Upper lobe of left lung (tissue), 6 donors: ENCODE measurements at regions not wholly inside any gene's neighbourhood (a gene's known extent, or its start where the extent isn't known, plus 50 kb on each side); places are given as distances from the start of the nearest gene placed in this dataset.

Experiments
- ATAC-seq, 2 donors: fragments of 200-7000 bp; cut with Tn5 transposase; one replicate each; pipeline ENCODE4 v1.9.1; 2022; ENCODE audit warnings: mild to moderate bottlenecking in 2 of 2, moderate library complexity in 2 of 2; ENCODE audit not compliant: low FRiP score in 2 of 2
- DNase-seq, 2 donors: peaks; one replicate each; pipeline ENCODE4 v3.0.0-alpha.2; 2019 to 2020
- H3K27ac ChIP-seq, 4 donors: fragments of 200-600 bp; sonication (generic); one replicate each; pipeline ENCODE4 v1.5.1; 2016 to 2019
- H3K27me3 ChIP-seq, 4 donors: fragments of 200-600 bp; sonication (generic); one replicate each; pipeline ENCODE4 v1.5.1; 2017 to 2019
- H3K36me3 ChIP-seq, 4 donors: fragments of 200-600 bp; sonication (generic); one replicate each; pipeline ENCODE4 v1.5.1; 2016 to 2019
- H3K4me1 ChIP-seq, 4 donors: fragments of 200-600 bp; sonication (generic); one replicate each; pipeline ENCODE4 v1.5.1; 2018 to 2019
- H3K4me3 ChIP-seq, 4 donors: fragments of 200-600 bp; sonication (generic); one replicate each; pipeline ENCODE4 v1.5.1; 2017 to 2019; ENCODE audit warnings: mild to moderate bottlenecking in 2 of 4, moderate library complexity in 1 of 4
- H3K9me3 ChIP-seq, 4 donors: fragments of 200-600 bp; sonication (generic); one replicate each; pipeline ENCODE4 v1.5.1; 2018 to 2019
- CTCF ChIP-seq, 6 experiments: fragments of 450-650 bp in 4 of 6; fragments of 200-600 bp in 2 of 6; sonication (generic) in 2 of 6; IDR thresholded peaks; one replicate each; pipeline ENCODE4 v1.5.1; 2016 to 2019; ENCODE audit warnings: antibody characterized with exemption in 6 of 6
- EP300 ChIP-seq, 4 donors: sonication (generic); formaldehyde crosslinking; IDR thresholded peaks; one replicate each; pipeline ENCODE4 v1.5.1; 2017; ENCODE audit warnings: antibody characterized with exemption in 4 of 4, control low read depth in 2 of 4
- POLR2A ChIP-seq, 4 donors: fragments of 450-650 bp; IDR thresholded peaks; one replicate each; pipeline ENCODE4 v1.5.1; 2016 to 2017; ENCODE audit warnings: antibody characterized with exemption in 4 of 4, mild to moderate bottlenecking in 2 of 4
- POLR2AphosphoS5 ChIP-seq, 2 donors: sonication (generic); formaldehyde crosslinking; IDR thresholded peaks; one replicate each; pipeline ENCODE4 v1.5.1; 2017; ENCODE audit warnings: antibody characterized with exemption in 2 of 2
- WGBS, 2 donors: methylation state at CpG; one replicate each; pipeline ENCODE4 v1.1.5; 2017 to 2018; 5-methylcytosine and 5-hydroxymethylcytosine counted together
- donor health status: DM: no; HTN: no; CAD: no; lungs with moderate emphysema.
- donor health status: DM: no; HTN: yes; CAD: no; lungs with severe emphysema.

GRCh38 chr10:3568983-3569382 is 216.0 kb downstream of the KLF6 start:
- TF ChIP-seq POLR2A (IDR thresholded peaks at IDR 0.05) (no peak), CTCF (IDR thresholded peaks at IDR 0.05) (no peak), EP300 (IDR thresholded peaks at IDR 0.05) (no peak), POLR2AphosphoS5 (IDR thresholded peaks at IDR 0.05) (no peak)
- Histone ChIP-seq H3K36me3 (no peaks in the 10 kb centered on the region), H3K4me3 (no peak overlapping the region), H3K9me3 (peaks cover 0 to 5% (median 0%) of the 10 kb centered on the region in 4 donors), H3K27ac (no peak overlapping the region), H3K27me3 (no peaks in the 10 kb centered on the region), H3K4me1 (peaks cover 0 to 4% (median 0%) of the 10 kb centered on the region in 4 donors)
- ATAC-seq (no peak), DNase-seq (no peak)
- 85 to 96% methylated on average over 3 of the region's 3 CpGs for WGBS, 2 donors

GRCh38 chr10:3568392-3568791 is 216.6 kb downstream of the KLF6 start:
- ATAC-seq (no peak), DNase-seq (no peak)
- WGBS, 2 donors, result 67 to 84% methylated on average over 7 of the region's 7 CpGs
- no peak for TF ChIP-seq CTCF (IDR thresholded peaks at IDR 0.05)
- Histone ChIP-seq H3K27ac (no peak overlapping the region), H3K27me3 (no peaks in the 10 kb centered on the region), H3K9me3 (peaks cover 0 to 5% (median 0%) of the 10 kb centered on the region in 4 donors), H3K36me3 (no peaks in the 10 kb centered on the region), H3K4me1 (peaks cover 0 to 4% (median 0%) of the 10 kb centered on the region in 4 donors), H3K4me3 (no peak overlapping the region)

GRCh38 chr10:3567291-3567963 is 217.6 kb downstream of the KLF6 start:
- H3K4me1 ChIP-seq, result peaks cover 0 to 4% (median 0%) of the 10 kb centered on the region in 4 donors
- H3K27me3 ChIP-seq, result no peaks in the 10 kb centered on the region
- TF ChIP-seq POLR2A (IDR thresholded peaks at IDR 0.05), result no peak
- no peak for TF ChIP-seq POLR2AphosphoS5 (IDR thresholded peaks at IDR 0.05)
- TF ChIP-seq CTCF (IDR thresholded peaks at IDR 0.05), result no peak
- whole genome bisulfite sequencing, 2 donors, result 90% methylated on average over 9 of the region's 9 CpGs
- H3K36me3 ChIP-seq, result no peaks in the 10 kb centered on the region
- no peak overlapping the region for H3K4me3 ChIP-seq
- ATAC-seq (no peak), DNase-seq (no peak)
- H3K27ac ChIP-seq, result no peak overlapping the region
- H3K9me3 ChIP-seq, result peaks cover 0 to 5% (median 0%) of the 10 kb centered on the region in 4 donors

- no peak overlapping the region for H3K27ac ChIP-seq
- no peak overlapping the region for H3K4me3 ChIP-seq
- no peak for ATAC-seq
- H3K27me3 ChIP-seq, result no peaks in the 10 kb centered on the region
- H3K36me3 ChIP-seq, result no peaks in the 10 kb centered on the region
- no peak for DNase-seq
- peaks cover 0 to 5% (median 0%) of the 10 kb centered on the region in 4 donors for H3K9me3 ChIP-seq
- WGBS, 2 donors, result 94 to 97% methylated on average over 1 of the region's 1 CpG
- TF ChIP-seq CTCF (IDR thresholded peaks at IDR 0.05) (no peak), EP300 (IDR thresholded peaks at IDR 0.05) (no peak), POLR2A (IDR thresholded peaks at IDR 0.05) (no peak), POLR2AphosphoS5 (IDR thresholded peaks at IDR 0.05) (no peak)
- peaks cover 0 to 4% (median 0%) of the 10 kb centered on the region in 4 donors for H3K4me1 ChIP-seq
These were observed 218.4 kb downstream of the KLF6 start for GRCh38 chr10:3566627-3567026.

GRCh38 chr10:3564346-3565002 is 220.5 kb downstream of the KLF6 start:
- no peak for DNase-seq
- Histone ChIP-seq H3K27me3 (no peaks in the 10 kb centered on the region), H3K27ac (no peak overlapping the region), H3K9me3 (peaks cover 0 to 5% (median 0%) of the 10 kb centered on the region in 4 donors), H3K4me1 (no peaks in the 10 kb centered on the region), H3K4me3 (no peak overlapping the region), H3K36me3 (no peaks in the 10 kb centered on the region)
- no peak for TF ChIP-seq POLR2AphosphoS5 (IDR thresholded peaks at IDR 0.05)
- TF ChIP-seq CTCF (IDR thresholded peaks at IDR 0.05), result no peak
- TF ChIP-seq POLR2A (IDR thresholded peaks at IDR 0.05), result no peak
- no peak for TF ChIP-seq EP300 (IDR thresholded peaks at IDR 0.05)
- ATAC-seq, result no peak
- WGBS, 2 donors, result 90 to 95% methylated on average over 7 of the region's 7 CpGs
